A673 (cell line): ENCODE measurements at regions not wholly inside any gene's neighbourhood (a gene's known extent, or its start where the extent isn't known, plus 50 kb on each side); places are given as distances from the start of the nearest gene placed in this dataset.

Experiments
- CTCF ChIP-seq: fragments of 300-800, 200-600 bp; sonication (generic); conservative IDR thresholded peaks from 2 replicates; pipeline ENCODE4 v1.5.1; 2017; ENCODE audit warnings: low read depth, mild to moderate bottlenecking, antibody characterized with exemption, low read length, moderate library complexity, mixed read lengths
- EZH2 ChIP-seq: fragments of 200-600 bp; sonication (generic); IDR thresholded peaks from 2 replicates; pipeline ENCODE4 v1.6.1; 2017; ENCODE audit warnings: borderline replicate concordance, low read depth, mild to moderate bottlenecking, mixed read lengths, antibody characterized with exemption, low read length; ENCODE audit not compliant: poor library complexity, severe bottlenecking

- TF ChIP-seq CTCF (no peak), EZH2 (no peak)
Measured at GRCh38 chr18:38010971-38011857, 445.6 kb upstream of the CELF4 start.
